ENCODE measurements at regions not wholly inside any gene's neighbourhood (a gene's known extent, or its start where the extent isn't known, plus 50 kb on each side); places are given as distances from the start of the nearest gene placed in this dataset.

GRCh38 chr17:56739776-56740175 is 93.9 kb downstream of the C17orf67 start:
- CTCF ChIA-PET: no interaction called here
- Mint-ChIP-seq H3K27me3 (ENCODE audit: unreplicated experiment) (peaks cover 77% of the 10 kb centered on the region), H3K4me1 (ENCODE audit: low read depth, unreplicated experiment) (no peaks in the 10 kb centered on the region), H3K27ac (ENCODE audit: unreplicated experiment) (no peak overlapping the region), H3K9me3 (ENCODE audit: low read depth, unreplicated experiment) (no peaks in the 10 kb centered on the region), H3K4me3 (ENCODE audit: low read depth, unreplicated experiment) (no peak overlapping the region), H3K36me3 (ENCODE audit: insufficient read depth, unreplicated experiment) (no peaks in the 10 kb centered on the region)
- intact Hi-C loops (cut with micrococcal nuclease; ENCODE audit: unreplicated experiment): no loop called here
- BruUV-seq (replicated peaks): no TSS peak
- no peak for DNase-seq
- no peak for TF ChIP-seq CTCF (IDR thresholded peaks at IDR 0.05; ENCODE audit: unreplicated experiment)

GRCh38 chr17:56740481-56740880 is 93.2 kb downstream of the C17orf67 start:
- no peak for DNase-seq
- intact Hi-C loops (cut with micrococcal nuclease; ENCODE audit: unreplicated experiment): no loop called here
- Mint-ChIP-seq H3K27me3 (ENCODE audit: unreplicated experiment) (peaks cover 77% of the 10 kb centered on the region), H3K36me3 (ENCODE audit: insufficient read depth, unreplicated experiment) (no peaks in the 10 kb centered on the region), H3K9me3 (ENCODE audit: low read depth, unreplicated experiment) (no peaks in the 10 kb centered on the region), H3K27ac (ENCODE audit: unreplicated experiment) (no peak overlapping the region), H3K4me3 (ENCODE audit: low read depth, unreplicated experiment) (no peak overlapping the region), H3K4me1 (ENCODE audit: low read depth, unreplicated experiment) (no peaks in the 10 kb centered on the region)
- TF ChIP-seq CTCF (IDR thresholded peaks at IDR 0.05; ENCODE audit: unreplicated experiment): no peak
- CTCF ChIA-PET: no interaction called here
- BruUV-seq (replicated peaks): no TSS peak
